ENCODE measurements at regions not wholly inside any gene's neighbourhood (a gene's known extent, or its start where the extent isn't known, plus 50 kb on each side); places are given as distances from the start of the nearest gene placed in this dataset.

DNA sequence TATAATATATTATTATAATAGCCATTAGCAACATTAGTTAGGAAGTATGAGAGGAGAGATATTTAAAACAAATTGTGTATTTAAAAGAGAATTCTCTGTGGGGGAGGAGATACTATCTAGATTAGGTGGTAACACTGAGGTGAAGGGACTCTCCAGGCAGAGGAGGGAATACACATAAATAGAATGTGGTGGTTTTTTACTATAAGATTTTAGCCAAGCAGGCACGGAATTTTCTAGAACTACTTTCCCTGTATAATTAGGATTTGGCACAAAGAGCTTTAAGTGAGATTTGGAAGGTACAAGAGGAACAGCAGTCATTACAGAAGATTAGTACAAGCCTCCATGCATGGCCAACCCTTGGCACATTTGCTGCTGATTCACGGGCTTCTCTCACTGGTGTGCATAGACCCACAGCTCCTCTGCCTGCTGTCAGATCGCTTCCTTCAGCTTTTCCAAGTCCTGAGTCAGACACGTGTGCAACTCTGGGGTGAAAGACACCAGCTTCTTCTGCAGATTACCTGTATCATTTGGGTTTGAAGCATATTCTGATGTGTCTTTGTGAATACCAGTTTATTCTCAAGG is 685.5 kb downstream of the KCTD8 start:
- Histone ChIP-seq H3K27me3 (replicated peaks; ENCODE audit: insufficient read depth, low read depth, low read length, poor library complexity) (no peaks in the 10 kb centered on the region), H3K9me3 (ENCODE audit: low read depth, low read length, poor library complexity, severe bottlenecking) (peaks cover 7% of the 10 kb centered on the region), H3K36me3 (ENCODE audit: insufficient read depth, low read length, poor library complexity, severe bottlenecking) (no peaks in the 10 kb centered on the region), H3K4me1 (ENCODE audit: insufficient read depth, low read length, poor library complexity, severe bottlenecking) (no peaks in the 10 kb centered on the region), H3K27ac (ENCODE audit: low read depth, low read length, poor library complexity, severe bottlenecking) (no peak overlapping the region), H3K4me3 (ENCODE audit: low read depth, low read length, poor library complexity, severe bottlenecking) (no peak overlapping the region)
- DNase-seq (ENCODE audit: low spot score): no peak
- POLR2A ChIA-PET (ENCODE audit: low non-redundant PET): no interaction called here
- no TSS peak for BruUV-seq (replicated peaks)
- intact Hi-C loops (cut with micrococcal nuclease; ENCODE audit: unreplicated experiment): no loop called here
- TF ChIP-seq, protein P1, sequence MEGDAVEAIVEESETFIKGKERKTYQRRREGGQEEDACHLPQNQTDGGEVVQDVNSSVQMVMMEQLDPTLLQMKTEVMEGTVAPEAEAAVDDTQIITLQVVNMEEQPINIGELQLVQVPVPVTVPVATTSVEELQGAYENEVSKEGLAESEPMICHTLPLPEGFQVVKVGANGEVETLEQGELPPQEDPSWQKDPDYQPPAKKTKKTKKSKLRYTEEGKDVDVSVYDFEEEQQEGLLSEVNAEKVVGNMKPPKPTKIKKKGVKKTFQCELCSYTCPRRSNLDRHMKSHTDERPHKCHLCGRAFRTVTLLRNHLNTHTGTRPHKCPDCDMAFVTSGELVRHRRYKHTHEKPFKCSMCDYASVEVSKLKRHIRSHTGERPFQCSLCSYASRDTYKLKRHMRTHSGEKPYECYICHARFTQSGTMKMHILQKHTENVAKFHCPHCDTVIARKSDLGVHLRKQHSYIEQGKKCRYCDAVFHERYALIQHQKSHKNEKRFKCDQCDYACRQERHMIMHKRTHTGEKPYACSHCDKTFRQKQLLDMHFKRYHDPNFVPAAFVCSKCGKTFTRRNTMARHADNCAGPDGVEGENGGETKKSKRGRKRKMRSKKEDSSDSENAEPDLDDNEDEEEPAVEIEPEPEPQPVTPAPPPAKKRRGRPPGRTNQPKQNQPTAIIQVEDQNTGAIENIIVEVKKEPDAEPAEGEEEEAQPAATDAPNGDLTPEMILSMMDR (conservative IDR thresholded peaks at IDR 0.05; ENCODE audit: low read depth, low read length): no peak
- no peak for TF ChIP-seq EZH2 (IDR thresholded peaks at IDR 0.05; ENCODE audit: borderline replicate concordance, low read depth, low read length, poor library complexity, severe bottlenecking)
- CTCF ChIA-PET: no interaction called here

DNA sequence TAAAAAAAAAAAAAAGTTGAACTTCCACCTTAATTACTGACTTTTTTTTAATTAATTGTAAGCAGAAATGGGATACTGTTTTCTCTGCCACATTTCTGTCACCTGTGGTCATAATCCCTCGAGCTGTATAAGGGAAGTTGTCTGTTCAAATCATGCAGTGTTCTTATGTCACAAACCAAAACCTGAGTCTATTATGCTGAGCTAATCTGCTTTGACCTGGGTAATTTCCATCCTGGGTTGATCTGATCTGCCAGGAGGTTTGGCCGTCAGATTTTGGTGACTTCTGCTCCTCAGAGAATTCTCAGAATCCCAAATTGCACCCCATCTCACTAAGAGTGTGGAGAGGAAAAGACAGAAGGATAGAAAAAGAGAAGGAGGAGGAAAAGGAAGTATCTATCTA is 683.1 kb downstream of the KCTD8 start:
- no peak for TF ChIP-seq EZH2 (IDR thresholded peaks at IDR 0.05; ENCODE audit: borderline replicate concordance, low read depth, low read length, poor library complexity, severe bottlenecking)
- TF ChIP-seq, protein P1 (conservative IDR thresholded peaks at IDR 0.05; ENCODE audit: low read depth, low read length): no peak
- Histone ChIP-seq H3K27me3 (replicated peaks; ENCODE audit: insufficient read depth, low read depth, low read length, poor library complexity) (no peaks in the 10 kb centered on the region), H3K36me3 (ENCODE audit: insufficient read depth, low read length, poor library complexity, severe bottlenecking) (no peaks in the 10 kb centered on the region), H3K4me3 (ENCODE audit: low read depth, low read length, poor library complexity, severe bottlenecking) (no peak overlapping the region), H3K27ac (ENCODE audit: low read depth, low read length, poor library complexity, severe bottlenecking) (no peak overlapping the region), H3K9me3 (ENCODE audit: low read depth, low read length, poor library complexity, severe bottlenecking) (peaks cover 7% of the 10 kb centered on the region), H3K4me1 (ENCODE audit: insufficient read depth, low read length, poor library complexity, severe bottlenecking) (no peaks in the 10 kb centered on the region)
- CTCF ChIA-PET: no interaction called here
- DNase-seq (ENCODE audit: low spot score): no peak
- intact Hi-C loops (cut with micrococcal nuclease; ENCODE audit: unreplicated experiment): no loop called here
- BruUV-seq (replicated peaks): no TSS peak
- POLR2A ChIA-PET (ENCODE audit: low non-redundant PET): no interaction called here

DNA sequence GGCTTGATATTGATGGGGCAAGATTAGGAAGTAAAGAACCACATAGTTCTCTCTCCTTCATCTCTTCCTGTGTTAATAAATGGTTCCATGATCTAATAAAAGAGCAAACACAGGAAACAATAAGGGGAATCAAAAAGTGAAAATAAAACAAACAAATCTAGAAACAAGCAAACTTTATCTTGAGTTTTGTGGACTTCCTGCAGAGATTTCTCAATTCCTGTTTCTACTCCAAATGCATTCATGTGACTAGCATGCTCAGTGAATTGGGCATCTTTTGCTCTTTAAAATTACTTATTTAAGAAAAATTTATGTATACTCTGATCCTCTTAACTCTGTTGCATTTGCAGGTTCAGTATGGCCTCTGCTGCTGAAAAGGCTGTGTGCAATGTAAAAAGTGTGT is 682.0 kb downstream of the KCTD8 start:
- Histone ChIP-seq H3K4me3 (ENCODE audit: low read depth, low read length, poor library complexity, severe bottlenecking) (no peak overlapping the region), H3K27ac (ENCODE audit: low read depth, low read length, poor library complexity, severe bottlenecking) (no peak overlapping the region), H3K27me3 (replicated peaks; ENCODE audit: insufficient read depth, low read depth, low read length, poor library complexity) (no peaks in the 10 kb centered on the region), H3K36me3 (ENCODE audit: insufficient read depth, low read length, poor library complexity, severe bottlenecking) (no peaks in the 10 kb centered on the region), H3K4me1 (ENCODE audit: insufficient read depth, low read length, poor library complexity, severe bottlenecking) (no peaks in the 10 kb centered on the region), H3K9me3 (ENCODE audit: low read depth, low read length, poor library complexity, severe bottlenecking) (peaks cover 7% of the 10 kb centered on the region)
- intact Hi-C loops (cut with micrococcal nuclease; ENCODE audit: unreplicated experiment): no loop called here
- no peak for DNase-seq (ENCODE audit: low spot score)
- ChIA-PET CTCF (no interaction called here), POLR2A (ENCODE audit: low non-redundant PET) (no interaction called here)
- BruUV-seq (replicated peaks): no TSS peak
- TF ChIP-seq, protein P1 (conservative IDR thresholded peaks at IDR 0.05; ENCODE audit: low read depth, low read length): no peak
- no peak for TF ChIP-seq EZH2 (IDR thresholded peaks at IDR 0.05; ENCODE audit: borderline replicate concordance, low read depth, low read length, poor library complexity, severe bottlenecking)
